ENCODE measurements at regions not wholly inside any gene's neighbourhood (a gene's known extent, or its start where the extent isn't known, plus 50 kb on each side); places are given as distances from the start of the nearest gene placed in this dataset.

DNA sequence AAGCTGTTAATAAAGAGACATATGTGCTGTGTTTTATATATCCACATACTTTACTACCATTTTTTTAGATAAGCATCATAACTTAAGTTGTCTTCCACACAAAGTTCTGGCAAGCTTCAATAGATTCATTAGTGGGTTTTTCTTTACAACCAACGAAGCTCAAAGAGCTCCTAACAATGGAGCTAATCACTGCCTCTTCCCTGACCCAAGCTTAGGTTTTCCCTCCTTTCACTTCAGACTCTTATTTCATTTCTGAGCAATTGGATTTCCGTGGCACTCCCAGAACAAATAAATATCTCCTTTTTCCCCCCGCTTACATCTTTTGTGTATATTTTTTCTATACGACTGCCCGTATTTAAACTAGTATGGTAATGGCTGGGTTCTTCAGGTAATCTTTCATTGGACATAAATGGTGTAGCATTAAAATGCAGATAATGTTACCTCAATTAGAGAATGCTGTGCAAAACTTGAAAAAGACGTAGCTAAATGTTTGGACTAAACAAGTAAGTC is 275.5 kb upstream of the TMEM161B start:
- no peak for DNase-seq (ENCODE audit: low read depth)

DNA sequence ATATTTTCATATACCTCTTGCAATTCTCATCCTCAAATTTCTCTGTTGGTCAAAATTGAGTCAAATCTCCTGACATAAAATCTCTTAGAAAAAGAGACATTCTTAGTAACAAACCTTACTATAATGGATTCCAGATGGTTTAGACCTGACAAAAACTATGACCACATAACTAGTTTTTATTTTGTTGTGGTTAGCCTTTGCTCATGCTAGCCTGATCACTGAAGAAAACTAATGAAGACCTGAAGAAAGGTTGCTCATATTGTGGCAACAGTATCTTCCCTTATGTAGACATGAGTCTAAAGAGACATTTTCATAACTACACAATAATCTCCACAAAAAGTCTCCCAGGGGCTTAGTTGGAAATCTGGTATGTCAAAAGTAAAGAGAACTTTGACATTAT is 274.1 kb upstream of the TMEM161B start:
- no peak for DNase-seq (ENCODE audit: low read depth)

GRCh38 chr5:88540471-88541115 is 271.9 kb upstream of the TMEM161B start:
- no peak for DNase-seq (ENCODE audit: low read depth)

DNA sequence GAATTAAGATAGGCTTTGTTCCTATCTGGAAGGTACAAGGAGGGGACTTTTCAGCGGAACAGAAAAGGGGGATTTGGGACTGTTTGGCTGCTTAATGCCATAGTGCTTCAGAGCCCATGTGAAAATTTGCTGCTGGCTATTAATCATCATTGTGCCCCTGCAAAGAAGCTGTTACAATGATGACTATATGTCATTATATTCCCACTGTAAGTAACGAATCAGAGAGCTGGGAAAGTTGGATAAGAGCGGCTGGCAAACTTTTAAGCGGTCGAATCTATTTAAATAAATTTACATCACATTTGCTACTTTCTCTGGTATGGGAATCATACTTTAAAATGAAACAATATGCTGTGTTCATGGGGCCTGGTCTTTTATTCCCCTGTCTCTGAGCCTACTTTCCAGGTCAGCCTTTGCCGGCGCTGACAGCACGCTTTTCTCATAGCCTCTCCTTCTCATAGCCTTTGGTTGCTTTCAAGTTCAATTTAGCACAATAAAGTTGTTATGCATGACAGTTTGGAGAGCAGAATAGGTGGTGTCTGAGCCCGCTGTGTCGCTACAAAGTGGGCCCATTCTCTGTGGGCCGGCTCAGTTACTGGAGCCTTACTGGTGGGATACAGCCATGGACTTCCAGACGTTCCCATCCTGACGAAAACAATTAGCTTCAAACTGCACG is 271.2 kb upstream of the TMEM161B start:
- no peak for DNase-seq (ENCODE audit: low read depth)

GRCh38 chr5:88539026-88539425 is 270.4 kb upstream of the TMEM161B start:
- DNase-seq (ENCODE audit: low read depth): no peak

GRCh38 chr5:88536146-88536545 is 267.5 kb upstream of the TMEM161B start:
- DNase-seq (ENCODE audit: low read depth): peak; percentile 16

- no peak for DNase-seq (ENCODE audit: low read depth)
Measured at GRCh38 chr5:88524941-88525340, 256.3 kb upstream of the TMEM161B start.

DNA sequence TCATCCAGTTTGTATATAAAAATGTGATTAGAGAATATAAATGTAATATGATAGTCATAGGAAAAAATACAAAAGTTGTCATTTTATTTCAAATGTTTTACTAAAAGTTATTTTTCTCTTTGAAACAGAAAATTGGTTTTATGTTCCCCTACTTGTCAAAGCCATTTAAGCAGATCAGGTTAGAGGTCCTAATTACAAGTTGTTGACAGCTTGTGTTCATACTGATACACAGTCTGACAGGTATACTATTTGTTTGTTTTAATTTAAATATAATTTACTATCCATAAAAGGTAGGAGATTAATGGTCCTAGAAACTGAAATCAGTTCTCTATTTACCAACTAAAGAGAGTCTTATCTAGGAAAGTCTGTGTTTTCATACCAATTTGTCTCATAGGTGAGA is 250.4 kb upstream of the TMEM161B start:
- no peak for DNase-seq (ENCODE audit: low read depth)

- peak; percentile 92 for DNase-seq (ENCODE audit: low read depth)
Measured at GRCh38 chr5:88518131-88519016, 249.7 kb upstream of the TMEM161B start.

- DNase-seq (ENCODE audit: low read depth): peak; percentile 14
Measured at GRCh38 chr5:88515881-88516819, 247.5 kb upstream of the TMEM161B start.

- DNase-seq (ENCODE audit: low read depth): no peak
Measured at GRCh38 chr5:88515068-88515467, 246.4 kb upstream of the TMEM161B start.

GRCh38 chr5:88509403-88509802 is 240.8 kb upstream of the TMEM161B start:
- peak; percentile 6 for DNase-seq (ENCODE audit: low read depth)

GRCh38 chr5:88507261-88507660 is 238.6 kb upstream of the TMEM161B start:
- DNase-seq (ENCODE audit: low read depth): no peak

GRCh38 chr5:88503406-88503805 is 234.8 kb upstream of the TMEM161B start:
- DNase-seq (ENCODE audit: low read depth): no peak

- no peak for DNase-seq (ENCODE audit: low read depth)
Measured at GRCh38 chr5:88503041-88503345, 234.3 kb upstream of the TMEM161B start.

- peak; percentile 29 for DNase-seq (ENCODE audit: low read depth)
Measured at GRCh38 chr5:88502179-88503040, 233.8 kb upstream of the TMEM161B start.

GRCh38 chr5:88495810-88496209 is 227.2 kb upstream of the TMEM161B start:
- no peak for DNase-seq (ENCODE audit: low read depth)

- DNase-seq (ENCODE audit: low read depth): no peak
Measured at GRCh38 chr5:88490874-88491273, 222.2 kb upstream of the TMEM161B start.

- DNase-seq (ENCODE audit: low read depth): no peak
Measured at GRCh38 chr5:88489364-88489763, 220.7 kb upstream of the TMEM161B start.

DNA sequence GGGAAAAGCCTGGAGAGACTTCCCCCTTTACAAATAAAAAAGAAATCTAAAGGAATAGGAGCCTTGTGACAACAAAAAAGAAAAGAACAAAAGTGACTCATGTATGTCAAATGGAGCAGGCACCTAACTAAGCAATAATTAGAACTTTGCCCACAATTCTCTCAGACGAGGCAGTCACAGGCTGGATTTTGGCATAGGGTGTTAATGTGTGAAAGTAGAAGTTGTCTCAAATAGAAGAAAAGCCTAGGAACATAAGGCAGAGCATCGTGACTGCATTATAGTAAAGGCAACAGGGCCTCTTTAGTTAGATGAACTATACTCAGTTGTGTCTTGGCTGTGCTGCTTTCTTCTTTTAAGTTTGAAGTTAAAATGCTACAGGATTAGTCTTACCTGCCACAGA is 219.9 kb upstream of the TMEM161B start:
- DNase-seq (ENCODE audit: low read depth): no peak

GRCh38 chr5:88488130-88488529 is 219.5 kb upstream of the TMEM161B start:
- no peak for DNase-seq (ENCODE audit: low read depth)
